OCI-LY3 (cell line): ENCODE measurements at regions not wholly inside any gene's neighbourhood (a gene's known extent, or its start where the extent isn't known, plus 50 kb on each side); places are given as distances from the start of the nearest gene placed in this dataset.
"Not testable (repeated sequence)": the region's sequence is repeated elsewhere in the genome, so short reads cannot be mapped to it uniquely, and the experiment has no call there.

Source experiments
- EZH2phosphoT487 ChIP-seq: fragments of 200-600 bp; shearing (Covaris generic); IDR thresholded peaks from 2 replicates; pipeline ENCODE4 v1.6.1; 2018; ENCODE audit warnings: antibody characterized with exemption, mixed run types, low read depth
- TF ChIP-seq, protein P1 (sequence below): fragments of 200-600, 300-600 bp; sonication (generic); IDR thresholded peaks from 2 replicates; pipeline ENCODE4 v1.5.1; 2014; ENCODE audit warnings: antibody characterized with exemption, low read length, low read depth

DNA sequence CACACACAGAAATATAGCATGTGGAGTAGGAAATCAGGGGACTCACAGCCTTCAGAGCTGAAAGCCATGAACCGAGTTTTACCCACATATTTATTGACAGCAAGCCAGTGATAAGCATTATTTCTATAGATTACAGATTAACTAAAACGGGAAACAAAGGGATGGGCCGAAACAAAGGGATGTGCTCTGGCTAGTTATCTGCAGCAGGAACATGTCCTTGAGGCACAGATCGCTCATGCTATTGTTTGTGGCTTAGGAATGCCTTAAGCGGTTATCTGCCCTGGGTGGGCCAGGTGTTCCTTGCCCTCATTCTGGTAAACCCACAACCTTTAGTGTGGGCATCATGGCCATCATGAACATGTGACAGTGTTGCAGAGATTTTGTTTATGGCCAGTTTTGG, 61.4 kb upstream of the NRN1 start:
- TF ChIP-seq, protein P1, sequence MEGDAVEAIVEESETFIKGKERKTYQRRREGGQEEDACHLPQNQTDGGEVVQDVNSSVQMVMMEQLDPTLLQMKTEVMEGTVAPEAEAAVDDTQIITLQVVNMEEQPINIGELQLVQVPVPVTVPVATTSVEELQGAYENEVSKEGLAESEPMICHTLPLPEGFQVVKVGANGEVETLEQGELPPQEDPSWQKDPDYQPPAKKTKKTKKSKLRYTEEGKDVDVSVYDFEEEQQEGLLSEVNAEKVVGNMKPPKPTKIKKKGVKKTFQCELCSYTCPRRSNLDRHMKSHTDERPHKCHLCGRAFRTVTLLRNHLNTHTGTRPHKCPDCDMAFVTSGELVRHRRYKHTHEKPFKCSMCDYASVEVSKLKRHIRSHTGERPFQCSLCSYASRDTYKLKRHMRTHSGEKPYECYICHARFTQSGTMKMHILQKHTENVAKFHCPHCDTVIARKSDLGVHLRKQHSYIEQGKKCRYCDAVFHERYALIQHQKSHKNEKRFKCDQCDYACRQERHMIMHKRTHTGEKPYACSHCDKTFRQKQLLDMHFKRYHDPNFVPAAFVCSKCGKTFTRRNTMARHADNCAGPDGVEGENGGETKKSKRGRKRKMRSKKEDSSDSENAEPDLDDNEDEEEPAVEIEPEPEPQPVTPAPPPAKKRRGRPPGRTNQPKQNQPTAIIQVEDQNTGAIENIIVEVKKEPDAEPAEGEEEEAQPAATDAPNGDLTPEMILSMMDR: not testable (repeated sequence)
- not testable (repeated sequence) for TF ChIP-seq EZH2phosphoT487
